HG03378 (cell line): ENCODE measurements at regions not wholly inside any gene's neighbourhood (a gene's known extent, or its start where the extent isn't known, plus 50 kb on each side); places are given as distances from the start of the nearest gene placed in this dataset.
"Not testable (repeated sequence)": the region's sequence is repeated elsewhere in the genome, so short reads cannot be mapped to it uniquely, and the experiment has no call there.

ENCODE experiments used
- ATAC-seq: cut with Tn5 transposase; IDR thresholded peaks from one replicate; pipeline ENCODE4 v1.9.1; 2021; ENCODE audit warnings: mild to moderate bottlenecking, moderate library complexity; ENCODE audit not compliant: unreplicated experiment

- no peak for ATAC-seq
Measured at GRCh38 chr15:26197719-26198118, 334.6 kb upstream of the ATP10A start.

- ATAC-seq: no peak
Measured at GRCh38 chr15:26197060-26197459, 333.9 kb upstream of the ATP10A start.

GRCh38 chr15:26191193-26191592 is 328.1 kb upstream of the ATP10A start:
- ATAC-seq: no peak

GRCh38 chr15:26186138-26186537 is 323.0 kb upstream of the ATP10A start:
- ATAC-seq: not testable (repeated sequence)

GRCh38 chr15:26182441-26182840 is 319.3 kb upstream of the ATP10A start:
- no peak for ATAC-seq

GRCh38 chr15:26179906-26180305 is 316.8 kb upstream of the ATP10A start:
- ATAC-seq: no peak

- no peak for ATAC-seq
Measured at GRCh38 chr15:26178640-26179220, 315.6 kb upstream of the ATP10A start.

- no peak for ATAC-seq
Measured at GRCh38 chr15:26177816-26178215, 314.7 kb upstream of the ATP10A start.

GRCh38 chr15:26176831-26177230 is 313.7 kb upstream of the ATP10A start:
- no peak for ATAC-seq

- no peak for ATAC-seq
Measured at GRCh38 chr15:26171266-26171665, 308.1 kb upstream of the ATP10A start.

GRCh38 chr15:26166429-26166828 is 303.3 kb upstream of the ATP10A start:
- ATAC-seq: no peak

- ATAC-seq: no peak
Measured at GRCh38 chr15:26165546-26165945, 302.4 kb upstream of the ATP10A start.

GRCh38 chr15:26160343-26160742 is 297.2 kb upstream of the ATP10A start:
- no peak for ATAC-seq

GRCh38 chr15:26158176-26158575 is 295.0 kb upstream of the ATP10A start:
- ATAC-seq: no peak

- ATAC-seq: no peak
Measured at GRCh38 chr15:26157081-26157480, 294.0 kb upstream of the ATP10A start.

- ATAC-seq: no peak
Measured at GRCh38 chr15:26156051-26156450, 292.9 kb upstream of the ATP10A start.

GRCh38 chr15:26148156-26148860 is 285.2 kb upstream of the ATP10A start:
- no peak for ATAC-seq

- ATAC-seq: no peak
Measured at GRCh38 chr15:26146202-26146601, 283.1 kb upstream of the ATP10A start.

- ATAC-seq: no peak
Measured at GRCh38 chr15:26145796-26146195, 282.7 kb upstream of the ATP10A start.

GRCh38 chr15:26144836-26145235 is 281.7 kb upstream of the ATP10A start:
- ATAC-seq: no peak

GRCh38 chr15:26143221-26143620 is 280.1 kb upstream of the ATP10A start:
- no peak for ATAC-seq

GRCh38 chr15:26134812-26135211 is 271.7 kb upstream of the ATP10A start:
- ATAC-seq: no peak

GRCh38 chr15:26134152-26134551 is 271.0 kb upstream of the ATP10A start:
- ATAC-seq: no peak
